Panc1 (cell line): ENCODE measurements at regions not wholly inside any gene's neighbourhood (a gene's known extent, or its start where the extent isn't known, plus 50 kb on each side); places are given as distances from the start of the nearest gene placed in this dataset.

Experiments used
- ATAC-seq: fragments of 200-7000 bp; cut with Tn5 transposase; 2 replicates; pipeline ENCODE4 v1.9.1; 2020; ENCODE audit warnings: mild to moderate bottlenecking, moderate library complexity
- BruUV-seq: library from RNA; stranded (reverse); fragments of 400-500 nt; replicated peaks from 2 replicates; lab custom pipeline; 2021; lab: Mats Ljungman, UMichigan
- CTCF ChIA-PET: fragments of 300-600 bp; sonication (Branson Sonifier 250); formaldehyde crosslinking; loops from one replicate; lab custom pipeline; 2022; ENCODE audit warnings: antibody characterized with exemption; lab: Charles Lee
- POLR2A ChIA-PET: fragments of 300-600 bp; sonication (Branson Sonifier 250); formaldehyde crosslinking; loops from one replicate; lab custom pipeline; 2022; ENCODE audit warnings: antibody characterized with exemption; lab: Charles Lee
- DNase-seq: peaks from one replicate; pipeline ENCODE4 v3.0.0-alpha.2; 2010; ENCODE audit warnings: low read depth, low spot score
- H3K27ac ChIP-seq: 2 replicates; pipeline ENCODE4 v1.5.1; 2011; ENCODE audit warnings: mild to moderate bottlenecking, low read length, inconsistent platforms
- H3K27me3 ChIP-seq: fragments of 200-500 bp; sonication (Bioruptor generic); 2 replicates; pipeline ENCODE4 v1.6.0; 2014; ENCODE audit warnings: low read length, inconsistent platforms; ENCODE audit not compliant: control insufficient read depth, insufficient read depth
- H3K36me3 ChIP-seq: fragments of 200-500 bp; sonication (Bioruptor generic); 2 replicates; pipeline ENCODE4 v1.5.1; 2014; ENCODE audit warnings: inconsistent platforms, mild to moderate bottlenecking, low read length, moderate library complexity; ENCODE audit not compliant: control insufficient read depth, insufficient read depth
- H3K4me1 ChIP-seq: 2 replicates; pipeline ENCODE4 v1.5.1; 2011; ENCODE audit warnings: inconsistent platforms, mild to moderate bottlenecking, low read length, moderate library complexity; ENCODE audit not compliant: control insufficient read depth, insufficient read depth
- H3K4me3 ChIP-seq, 2 experiments: 2 replicates each; pipeline ENCODE4 v1.5.1; 2011 to 2012; ENCODE audit warnings: low read depth in 2 of 2, low read length in 2 of 2, mild to moderate bottlenecking in 2 of 2, inconsistent platforms in 1 of 2, moderate library complexity in 1 of 2
- H3K9me3 ChIP-seq: fragments of 200-500 bp; sonication (Bioruptor generic); 2 replicates; pipeline ENCODE4 v1.5.1; 2014; ENCODE audit warnings: low read depth, mild to moderate bottlenecking, inconsistent platforms, low read length, moderate library complexity; ENCODE audit not compliant: control insufficient read depth, insufficient read depth
- POLR2AphosphoS5 ChIP-seq: IDR thresholded peaks from 2 replicates; pipeline ENCODE4 v1.6.1; 2012; ENCODE audit warnings: mild to moderate bottlenecking, low read depth, low read length, moderate library complexity
- SIN3A ChIP-seq: IDR thresholded peaks from 2 replicates; pipeline ENCODE4 v1.6.1; 2012; ENCODE audit warnings: low read depth, mild to moderate bottlenecking, low read length, moderate library complexity, borderline replicate concordance; ENCODE audit not compliant: insufficient read depth
- TCF7L2 ChIP-seq: IDR thresholded peaks from 2 replicates; pipeline ENCODE4 v1.6.1; 2011; ENCODE audit warnings: mild to moderate bottlenecking, low read depth, low read length, inconsistent platforms
- in situ Hi-C: cut with HindIII; loops from 2 replicates; pipeline ENCODE4 v1.10.0; 2016; ENCODE audit warnings: low sequenced_read_pairs, low pct_unique_long_range_greater_than_20kb
- intact Hi-C: fragments of 100-400 bp; cut with micrococcal nuclease; formaldehyde crosslinking; loops from one replicate; pipeline ENCODE4 v1.10.0; 2022; ENCODE audit not compliant: unreplicated experiment
- TF ChIP-seq, protein P1 (sequence below): fragments of 450-650 bp; IDR thresholded peaks from 2 replicates; pipeline ENCODE4 v1.5.1; 2017; ENCODE audit warnings: mild to moderate bottlenecking
- TF ChIP-seq, protein P2 (sequence below), 2 experiments: IDR thresholded peaks; 2 replicates each; pipeline ENCODE4 v1.6.1; 2011 to 2012; ENCODE audit warnings: low read depth in 2 of 2, control low read depth in 1 of 2, low read length in 1 of 2, mild to moderate bottlenecking in 1 of 2, moderate library complexity in 1 of 2; ENCODE audit not compliant: insufficient read depth in 1 of 2

DNA sequence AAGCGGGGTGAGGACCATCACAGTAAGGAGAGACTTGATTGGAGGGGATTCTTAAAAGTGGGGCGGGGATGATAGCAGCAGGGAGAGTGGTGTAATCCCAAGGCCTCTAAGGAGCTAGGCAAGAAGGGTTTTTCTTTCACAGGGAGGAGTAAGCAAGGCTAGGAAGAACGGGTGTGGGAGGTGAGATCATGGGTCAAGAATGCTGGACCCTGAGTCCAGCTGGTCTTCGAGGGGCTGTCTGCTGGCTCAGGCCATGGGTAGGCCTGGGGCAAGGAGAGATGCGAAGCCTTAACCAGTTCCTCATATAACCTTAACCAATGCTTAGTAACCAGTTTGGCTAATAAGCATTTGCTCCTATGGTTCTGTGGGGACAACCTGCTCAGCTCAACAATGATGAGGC lies 599.1 kb downstream of the NPHP4 start:
- Histone ChIP-seq H3K4me3 (no peak overlapping the region), H3K4me1 (no peaks in the 10 kb centered on the region), H3K9me3 (no peaks in the 10 kb centered on the region; the same call in 1 of the 2 replicates), H3K27me3 (peaks cover 8% of the 10 kb centered on the region; the same call in 1 of the 2 replicates), H3K27ac (no peak overlapping the region), H3K36me3 (no peaks in the 10 kb centered on the region)
- ChIA-PET CTCF (no interaction called here), POLR2A (no interaction called here)
- no TSS peak for BruUV-seq
- intact Hi-C loops: no loop called here
- ATAC-seq (no peak), DNase-seq (no peak)
- no peak for TF ChIP-seq POLR2AphosphoS5
- TF ChIP-seq, protein P1, sequence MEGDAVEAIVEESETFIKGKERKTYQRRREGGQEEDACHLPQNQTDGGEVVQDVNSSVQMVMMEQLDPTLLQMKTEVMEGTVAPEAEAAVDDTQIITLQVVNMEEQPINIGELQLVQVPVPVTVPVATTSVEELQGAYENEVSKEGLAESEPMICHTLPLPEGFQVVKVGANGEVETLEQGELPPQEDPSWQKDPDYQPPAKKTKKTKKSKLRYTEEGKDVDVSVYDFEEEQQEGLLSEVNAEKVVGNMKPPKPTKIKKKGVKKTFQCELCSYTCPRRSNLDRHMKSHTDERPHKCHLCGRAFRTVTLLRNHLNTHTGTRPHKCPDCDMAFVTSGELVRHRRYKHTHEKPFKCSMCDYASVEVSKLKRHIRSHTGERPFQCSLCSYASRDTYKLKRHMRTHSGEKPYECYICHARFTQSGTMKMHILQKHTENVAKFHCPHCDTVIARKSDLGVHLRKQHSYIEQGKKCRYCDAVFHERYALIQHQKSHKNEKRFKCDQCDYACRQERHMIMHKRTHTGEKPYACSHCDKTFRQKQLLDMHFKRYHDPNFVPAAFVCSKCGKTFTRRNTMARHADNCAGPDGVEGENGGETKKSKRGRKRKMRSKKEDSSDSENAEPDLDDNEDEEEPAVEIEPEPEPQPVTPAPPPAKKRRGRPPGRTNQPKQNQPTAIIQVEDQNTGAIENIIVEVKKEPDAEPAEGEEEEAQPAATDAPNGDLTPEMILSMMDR: no peak
- TF ChIP-seq SIN3A: no peak
- no peak for TF ChIP-seq TCF7L2
- TF ChIP-seq, protein P2, sequence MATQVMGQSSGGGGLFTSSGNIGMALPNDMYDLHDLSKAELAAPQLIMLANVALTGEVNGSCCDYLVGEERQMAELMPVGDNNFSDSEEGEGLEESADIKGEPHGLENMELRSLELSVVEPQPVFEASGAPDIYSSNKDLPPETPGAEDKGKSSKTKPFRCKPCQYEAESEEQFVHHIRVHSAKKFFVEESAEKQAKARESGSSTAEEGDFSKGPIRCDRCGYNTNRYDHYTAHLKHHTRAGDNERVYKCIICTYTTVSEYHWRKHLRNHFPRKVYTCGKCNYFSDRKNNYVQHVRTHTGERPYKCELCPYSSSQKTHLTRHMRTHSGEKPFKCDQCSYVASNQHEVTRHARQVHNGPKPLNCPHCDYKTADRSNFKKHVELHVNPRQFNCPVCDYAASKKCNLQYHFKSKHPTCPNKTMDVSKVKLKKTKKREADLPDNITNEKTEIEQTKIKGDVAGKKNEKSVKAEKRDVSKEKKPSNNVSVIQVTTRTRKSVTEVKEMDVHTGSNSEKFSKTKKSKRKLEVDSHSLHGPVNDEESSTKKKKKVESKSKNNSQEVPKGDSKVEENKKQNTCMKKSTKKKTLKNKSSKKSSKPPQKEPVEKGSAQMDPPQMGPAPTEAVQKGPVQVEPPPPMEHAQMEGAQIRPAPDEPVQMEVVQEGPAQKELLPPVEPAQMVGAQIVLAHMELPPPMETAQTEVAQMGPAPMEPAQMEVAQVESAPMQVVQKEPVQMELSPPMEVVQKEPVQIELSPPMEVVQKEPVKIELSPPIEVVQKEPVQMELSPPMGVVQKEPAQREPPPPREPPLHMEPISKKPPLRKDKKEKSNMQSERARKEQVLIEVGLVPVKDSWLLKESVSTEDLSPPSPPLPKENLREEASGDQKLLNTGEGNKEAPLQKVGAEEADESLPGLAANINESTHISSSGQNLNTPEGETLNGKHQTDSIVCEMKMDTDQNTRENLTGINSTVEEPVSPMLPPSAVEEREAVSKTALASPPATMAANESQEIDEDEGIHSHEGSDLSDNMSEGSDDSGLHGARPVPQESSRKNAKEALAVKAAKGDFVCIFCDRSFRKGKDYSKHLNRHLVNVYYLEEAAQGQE (IDR thresholded peaks at IDR 0.05; ENCODE audit: insufficient read depth in 1 of 2, low read depth in 2 of 2, low read length in 1 of 2): no peak
- in situ Hi-C loops: no loop called here

DNA sequence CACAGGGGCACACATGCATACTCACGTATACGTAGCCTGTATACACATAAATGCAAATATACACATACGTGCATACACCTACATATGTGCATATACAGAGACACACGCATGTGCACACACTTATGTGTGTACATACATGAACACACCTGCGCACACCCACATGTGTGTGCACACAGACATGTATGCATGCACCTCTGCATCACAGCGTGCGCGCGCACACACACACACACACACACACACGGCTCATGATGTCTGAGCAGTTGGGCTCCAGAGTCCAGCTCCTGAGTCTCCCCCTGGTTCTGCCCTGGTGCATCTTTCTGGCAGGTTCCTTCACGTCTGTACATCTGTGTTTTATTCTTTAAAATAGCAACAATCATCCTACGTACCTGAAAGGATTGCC lies 600.5 kb downstream of the NPHP4 start:
- intact Hi-C loops (no loop called here), in situ Hi-C loops (no loop called here)
- Histone ChIP-seq H3K4me1 (no peaks in the 10 kb centered on the region), H3K27me3 (peaks cover 8% of the 10 kb centered on the region; the same call in 1 of the 2 replicates), H3K27ac (no peak overlapping the region), H3K36me3 (no peaks in the 10 kb centered on the region), H3K9me3 (no peaks in the 10 kb centered on the region; the same call in 1 of the 2 replicates), H3K4me3 (no peak overlapping the region)
- ChIA-PET CTCF (no interaction called here), POLR2A (no interaction called here)
- TF ChIP-seq POLR2AphosphoS5: no peak
- no peak for TF ChIP-seq SIN3A
- TF ChIP-seq TCF7L2: no peak
- TF ChIP-seq, protein P2 (IDR thresholded peaks at IDR 0.05; ENCODE audit: insufficient read depth in 1 of 2, low read depth in 2 of 2, low read length in 1 of 2): no peak
- TF ChIP-seq, protein P1: no peak
- ATAC-seq (no peak), DNase-seq (no peak)
- BruUV-seq: no TSS peak
